ENCODE measurements at regions not wholly inside any gene's neighbourhood (a gene's known extent, or its start where the extent isn't known, plus 50 kb on each side); places are given as distances from the start of the nearest gene placed in this dataset.

GRCh38 chrX:96407501-96407900 is 277.1 kb upstream of the DIAPH2 start:
- DNase-seq (no peak), ATAC-seq (ENCODE audit: insufficient read depth, low read depth) (no peak)
- H3K4me3 ChIP-seq (ENCODE audit: low read depth in 1 of 2, low read length in 2 of 2), result no peak overlapping the region
- H3K4me1 ChIP-seq (ENCODE audit: insufficient read depth, low read length), result no peaks in the 10 kb centered on the region
- H4K20me1 ChIP-seq (ENCODE audit: insufficient read depth, low read length), result no peaks in the 10 kb centered on the region
- no peaks in the 10 kb centered on the region for H3K79me2 ChIP-seq (ENCODE audit: insufficient read depth, low read length)
- no peaks in the 10 kb centered on the region for H3K36me3 ChIP-seq (ENCODE audit: insufficient read depth, low read length)
- H2AFZ ChIP-seq (ENCODE audit: low read depth, low read length), result no peak overlapping the region
- no peak overlapping the region for H3K9ac ChIP-seq (ENCODE audit: low read depth, low read length)
- no peaks in the 10 kb centered on the region for H3K9me3 ChIP-seq (ENCODE audit: insufficient read depth, low read length, severe bottlenecking)
- H3K27ac ChIP-seq (ENCODE audit: low read length), result no peak overlapping the region
- no peak for TF ChIP-seq CTCF (IDR thresholded peaks at IDR 0.05; ENCODE audit: borderline replicate concordance, extremely low read depth, low read length, poor library complexity, severe bottlenecking)
- TF ChIP-seq EZH2 (IDR thresholded peaks at IDR 0.05; ENCODE audit: borderline replicate concordance, low read depth, low read length, severe bottlenecking), result no peak
- no peak overlapping the region for H3K4me2 ChIP-seq (ENCODE audit: insufficient read depth, low read length)
- H3K27me3 ChIP-seq (ENCODE audit: insufficient read depth, low read length, poor library complexity), result no peaks in the 10 kb centered on the region

- H3K9ac ChIP-seq (ENCODE audit: low read depth, low read length), result no peak overlapping the region
- no peak overlapping the region for H3K27ac ChIP-seq (ENCODE audit: low read length)
- no peaks in the 10 kb centered on the region for H3K4me1 ChIP-seq (ENCODE audit: insufficient read depth, low read length)
- no peak overlapping the region for H3K4me3 ChIP-seq (ENCODE audit: low read depth in 1 of 2, low read length in 2 of 2)
- H4K20me1 ChIP-seq (ENCODE audit: insufficient read depth, low read length), result no peaks in the 10 kb centered on the region
- no peaks in the 10 kb centered on the region for H3K27me3 ChIP-seq (ENCODE audit: insufficient read depth, low read length, poor library complexity)
- no peaks in the 10 kb centered on the region for H3K79me2 ChIP-seq (ENCODE audit: insufficient read depth, low read length)
- DNase-seq (no peak), ATAC-seq (ENCODE audit: insufficient read depth, low read depth) (no peak)
- no peaks in the 10 kb centered on the region for H3K9me3 ChIP-seq (ENCODE audit: insufficient read depth, low read length, severe bottlenecking)
- H3K36me3 ChIP-seq (ENCODE audit: insufficient read depth, low read length), result no peaks in the 10 kb centered on the region
- H3K4me2 ChIP-seq (ENCODE audit: insufficient read depth, low read length), result no peak overlapping the region
- H2AFZ ChIP-seq (ENCODE audit: low read depth, low read length), result no peak overlapping the region
- TF ChIP-seq CTCF (IDR thresholded peaks at IDR 0.05; ENCODE audit: borderline replicate concordance, extremely low read depth, low read length, poor library complexity, severe bottlenecking) (no peak), EZH2 (IDR thresholded peaks at IDR 0.05; ENCODE audit: borderline replicate concordance, low read depth, low read length, severe bottlenecking) (no peak)
Observed at GRCh38 chrX:96407981-96408380, 276.7 kb upstream of the DIAPH2 start.

GRCh38 chrX:96410927-96411326 is 273.7 kb upstream of the DIAPH2 start:
- H3K4me3 ChIP-seq (ENCODE audit: low read depth in 1 of 2, low read length in 2 of 2), result no peak overlapping the region
- no peaks in the 10 kb centered on the region for H3K9me3 ChIP-seq (ENCODE audit: insufficient read depth, low read length, severe bottlenecking)
- H4K20me1 ChIP-seq (ENCODE audit: insufficient read depth, low read length), result no peaks in the 10 kb centered on the region
- H3K27ac ChIP-seq (ENCODE audit: low read length), result no peak overlapping the region
- TF ChIP-seq CTCF (IDR thresholded peaks at IDR 0.05; ENCODE audit: borderline replicate concordance, extremely low read depth, low read length, poor library complexity, severe bottlenecking) (no peak), EZH2 (IDR thresholded peaks at IDR 0.05; ENCODE audit: borderline replicate concordance, low read depth, low read length, severe bottlenecking) (no peak)
- H2AFZ ChIP-seq (ENCODE audit: low read depth, low read length), result no peak overlapping the region
- H3K79me2 ChIP-seq (ENCODE audit: insufficient read depth, low read length), result no peaks in the 10 kb centered on the region
- ATAC-seq (ENCODE audit: insufficient read depth, low read depth) (no peak), DNase-seq (no peak)
- H3K36me3 ChIP-seq (ENCODE audit: insufficient read depth, low read length), result no peaks in the 10 kb centered on the region
- H3K4me2 ChIP-seq (ENCODE audit: insufficient read depth, low read length), result no peak overlapping the region
- H3K27me3 ChIP-seq (ENCODE audit: insufficient read depth, low read length, poor library complexity), result no peaks in the 10 kb centered on the region
- H3K4me1 ChIP-seq (ENCODE audit: insufficient read depth, low read length), result no peaks in the 10 kb centered on the region
- H3K9ac ChIP-seq (ENCODE audit: low read depth, low read length), result no peak overlapping the region

- H3K36me3 ChIP-seq (ENCODE audit: insufficient read depth, low read length), result no peaks in the 10 kb centered on the region
Observed at GRCh38 chrX:96417695-96418094, 266.9 kb upstream of the DIAPH2 start.

More at GRCh38 chrX:96417695-96418094, 266.9 kb upstream of the DIAPH2 start:
- no peaks in the 10 kb centered on the region for H4K20me1 ChIP-seq (ENCODE audit: insufficient read depth, low read length)
- no peak for TF ChIP-seq EZH2 (IDR thresholded peaks at IDR 0.05; ENCODE audit: borderline replicate concordance, low read depth, low read length, severe bottlenecking)
- TF ChIP-seq CTCF (IDR thresholded peaks at IDR 0.05; ENCODE audit: borderline replicate concordance, extremely low read depth, low read length, poor library complexity, severe bottlenecking), result no peak
- no peaks in the 10 kb centered on the region for H3K9me3 ChIP-seq (ENCODE audit: insufficient read depth, low read length, severe bottlenecking)
- H3K4me2 ChIP-seq (ENCODE audit: insufficient read depth, low read length), result no peak overlapping the region
- ATAC-seq (ENCODE audit: insufficient read depth, low read depth) (no peak), DNase-seq (no peak)
- no peaks in the 10 kb centered on the region for H3K79me2 ChIP-seq (ENCODE audit: insufficient read depth, low read length)
- H3K9ac ChIP-seq (ENCODE audit: low read depth, low read length), result no peak overlapping the region
- no peaks in the 10 kb centered on the region for H3K4me1 ChIP-seq (ENCODE audit: insufficient read depth, low read length)
- H3K27me3 ChIP-seq (ENCODE audit: insufficient read depth, low read length, poor library complexity), result no peaks in the 10 kb centered on the region
- H3K4me3 ChIP-seq (ENCODE audit: low read depth in 1 of 2, low read length in 2 of 2), result no peak overlapping the region
- H2AFZ ChIP-seq (ENCODE audit: low read depth, low read length), result no peak overlapping the region
- H3K27ac ChIP-seq (ENCODE audit: low read length), result no peak overlapping the region
